ENCODE measurements at regions not wholly inside any gene's neighbourhood (a gene's known extent, or its start where the extent isn't known, plus 50 kb on each side); places are given as distances from the start of the nearest gene placed in this dataset.

GRCh38 chr5:2283481-2284045, 400.8 kb upstream of the IRX4 start:
- no peak for DNase-seq
- no peaks in the 10 kb centered on the region for H3K9me3 ChIP-seq
- TF ChIP-seq CTCF (IDR thresholded peaks at IDR 0.05) (no peak), POLR2A (IDR thresholded peaks at IDR 0.05) (no peak), EP300 (IDR thresholded peaks at IDR 0.05) (no peak)
- intact Hi-C loops (cut with DNase I), result no loop called here
- no peak overlapping the region for H3K27ac ChIP-seq
- no peaks in the 10 kb centered on the region for H3K4me1 ChIP-seq (ENCODE audit: insufficient read depth)
- H3K4me3 ChIP-seq, result no peak overlapping the region
- no peaks in the 10 kb centered on the region for H3K27me3 ChIP-seq
- 81 to 90% (median 89%) methylated on average over 10 of the region's 10 CpGs for WGBS, 3 donors
- H3K36me3 ChIP-seq, result no peaks in the 10 kb centered on the region

- no peaks in the 10 kb centered on the region for H3K4me1 ChIP-seq (ENCODE audit: insufficient read depth)
- TF ChIP-seq POLR2A (IDR thresholded peaks at IDR 0.05) (no peak), CTCF (IDR thresholded peaks at IDR 0.05) (no peak), EP300 (IDR thresholded peaks at IDR 0.05) (no peak)
- H3K27me3 ChIP-seq, result no peaks in the 10 kb centered on the region
- no peaks in the 10 kb centered on the region for H3K9me3 ChIP-seq
- intact Hi-C loops (cut with DNase I), result no loop called here
- no peak for DNase-seq
- H3K36me3 ChIP-seq, result no peaks in the 10 kb centered on the region
- no peak overlapping the region for H3K4me3 ChIP-seq
- 52 to 61% (median 57%) methylated on average over 7 of the region's 7 CpGs for WGBS, 3 donors
- no peak overlapping the region for H3K27ac ChIP-seq
These were observed 400.2 kb upstream of the IRX4 start for GRCh38 chr5:2282893-2283292.

GRCh38 chr5:2282034-2282690, 399.4 kb upstream of the IRX4 start:
- Histone ChIP-seq H3K9me3 (no peaks in the 10 kb centered on the region), H3K27me3 (no peaks in the 10 kb centered on the region), H3K4me3 (no peak overlapping the region), H3K27ac (no peak overlapping the region), H3K4me1 (ENCODE audit: insufficient read depth) (no peaks in the 10 kb centered on the region), H3K36me3 (no peaks in the 10 kb centered on the region)
- WGBS, 3 donors, result 73 to 77% (median 74%) methylated on average over 11 of the region's 11 CpGs
- no peak for DNase-seq
- intact Hi-C loops (cut with DNase I), result no loop called here
- TF ChIP-seq POLR2A (IDR thresholded peaks at IDR 0.05) (no peak), EP300 (IDR thresholded peaks at IDR 0.05) (no peak), CTCF (IDR thresholded peaks at IDR 0.05) (no peak)

- no peak for TF ChIP-seq EP300 (IDR thresholded peaks at IDR 0.05)
- TF ChIP-seq POLR2A (IDR thresholded peaks at IDR 0.05), result no peak
- TF ChIP-seq CTCF (IDR thresholded peaks at IDR 0.05), result no peak
- intact Hi-C loops (cut with DNase I), result no loop called here
- WGBS, 3 donors, result 67 to 93% (median 68%) methylated on average over 3 of the region's 3 CpGs
- Histone ChIP-seq H3K4me1 (ENCODE audit: insufficient read depth) (no peaks in the 10 kb centered on the region), H3K4me3 (no peak overlapping the region), H3K27ac (no peak overlapping the region), H3K9me3 (no peaks in the 10 kb centered on the region), H3K27me3 (no peaks in the 10 kb centered on the region), H3K36me3 (no peaks in the 10 kb centered on the region)
- DNase-seq, result no peak
These were observed 398.7 kb upstream of the IRX4 start for GRCh38 chr5:2281446-2281845.

Data from ovary (tissue), 7 donors.